Upper lobe of left lung (tissue), 4 donors: ENCODE measurements at regions not wholly inside any gene's neighbourhood (a gene's known extent, or its start where the extent isn't known, plus 50 kb on each side); places are given as distances from the start of the nearest gene placed in this dataset.

Source experiments
- EP300 ChIP-seq, 4 donors: sonication (generic); formaldehyde crosslinking; IDR thresholded peaks; one replicate each; pipeline ENCODE4 v1.5.1; 2017; ENCODE audit warnings: antibody characterized with exemption in 4 of 4, control low read depth in 2 of 4
- POLR2A ChIP-seq, 4 donors: fragments of 450-650 bp; IDR thresholded peaks; one replicate each; pipeline ENCODE4 v1.5.1; 2016 to 2017; ENCODE audit warnings: antibody characterized with exemption in 4 of 4, mild to moderate bottlenecking in 2 of 4
- POLR2AphosphoS5 ChIP-seq, 2 donors: sonication (generic); formaldehyde crosslinking; IDR thresholded peaks; one replicate each; pipeline ENCODE4 v1.5.1; 2017; ENCODE audit warnings: antibody characterized with exemption in 2 of 2
- TF ChIP-seq, protein P1 (sequence below), 6 experiments: fragments of 450-650 bp in 4 of 6; fragments of 200-600 bp in 2 of 6; sonication (generic) in 2 of 6; IDR thresholded peaks; one replicate each; pipeline ENCODE4 v1.5.1; 2016 to 2019; ENCODE audit warnings: antibody characterized with exemption in 6 of 6

GRCh38 chr10:57987055-57987721, 280.5 kb downstream of the IPMK start:
- TF ChIP-seq EP300 (IDR thresholded peaks at IDR 0.05) = no peak
- TF ChIP-seq, protein P1, sequence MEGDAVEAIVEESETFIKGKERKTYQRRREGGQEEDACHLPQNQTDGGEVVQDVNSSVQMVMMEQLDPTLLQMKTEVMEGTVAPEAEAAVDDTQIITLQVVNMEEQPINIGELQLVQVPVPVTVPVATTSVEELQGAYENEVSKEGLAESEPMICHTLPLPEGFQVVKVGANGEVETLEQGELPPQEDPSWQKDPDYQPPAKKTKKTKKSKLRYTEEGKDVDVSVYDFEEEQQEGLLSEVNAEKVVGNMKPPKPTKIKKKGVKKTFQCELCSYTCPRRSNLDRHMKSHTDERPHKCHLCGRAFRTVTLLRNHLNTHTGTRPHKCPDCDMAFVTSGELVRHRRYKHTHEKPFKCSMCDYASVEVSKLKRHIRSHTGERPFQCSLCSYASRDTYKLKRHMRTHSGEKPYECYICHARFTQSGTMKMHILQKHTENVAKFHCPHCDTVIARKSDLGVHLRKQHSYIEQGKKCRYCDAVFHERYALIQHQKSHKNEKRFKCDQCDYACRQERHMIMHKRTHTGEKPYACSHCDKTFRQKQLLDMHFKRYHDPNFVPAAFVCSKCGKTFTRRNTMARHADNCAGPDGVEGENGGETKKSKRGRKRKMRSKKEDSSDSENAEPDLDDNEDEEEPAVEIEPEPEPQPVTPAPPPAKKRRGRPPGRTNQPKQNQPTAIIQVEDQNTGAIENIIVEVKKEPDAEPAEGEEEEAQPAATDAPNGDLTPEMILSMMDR (IDR thresholded peaks at IDR 0.05) = no peak
- TF ChIP-seq POLR2A (IDR thresholded peaks at IDR 0.05) = no peak
- no peak for TF ChIP-seq POLR2AphosphoS5 (IDR thresholded peaks at IDR 0.05)
